HCT116 (cell line): ENCODE measurements at regions not wholly inside any gene's neighbourhood (a gene's known extent, or its start where the extent isn't known, plus 50 kb on each side); places are given as distances from the start of the nearest gene placed in this dataset.

Source experiments
- EZH2 ChIP-seq: fragments of 200-600 bp; sonication (generic); IDR thresholded peaks from 2 replicates; pipeline ENCODE4 v1.6.1; 2017; ENCODE audit warnings: antibody characterized with exemption, mixed run types
- RAD21 ChIP-seq: IDR thresholded peaks from 2 replicates; pipeline ENCODE4 v1.6.1; 2012; ENCODE audit warnings: low read depth, mild to moderate bottlenecking

DNA sequence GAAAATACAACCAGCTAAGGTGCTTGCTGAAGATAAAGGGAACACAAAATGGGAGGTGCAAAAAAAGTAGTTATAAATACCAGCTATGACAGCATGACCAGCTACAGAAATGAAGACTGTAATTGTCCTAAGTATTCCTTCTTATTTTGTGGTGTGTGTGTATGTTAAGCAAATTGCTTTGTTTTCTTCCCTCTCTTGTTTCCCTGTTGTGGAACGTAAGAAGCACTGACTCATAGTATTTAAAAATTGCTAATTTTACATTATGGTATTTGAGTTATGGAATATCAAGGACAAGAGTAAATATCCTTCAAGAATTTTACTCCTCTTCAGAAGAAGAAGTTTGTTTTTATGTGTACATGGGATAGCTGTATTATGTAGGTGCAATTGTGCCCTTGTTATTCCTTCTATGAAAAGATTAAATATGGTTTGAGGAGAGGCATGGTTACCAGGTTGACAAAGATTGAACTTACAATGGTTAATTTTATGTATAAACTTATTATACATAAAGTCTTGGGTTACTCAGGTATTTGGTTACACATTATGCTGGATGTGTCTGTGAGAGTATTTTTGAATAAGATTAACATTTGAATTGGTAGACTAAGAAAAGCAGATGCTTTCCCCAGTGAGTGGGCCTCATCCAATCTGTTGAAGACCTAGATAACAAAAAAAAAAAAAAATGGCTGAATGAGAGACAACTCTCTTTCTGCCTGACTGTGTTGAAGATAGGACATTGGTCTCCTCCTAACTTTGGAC, 1132.1 kb upstream of the ALCAM start:
- TF ChIP-seq RAD21 (no peak), EZH2 (no peak)
